ENCODE measurements at regions not wholly inside any gene's neighbourhood (a gene's known extent, or its start where the extent isn't known, plus 50 kb on each side); places are given as distances from the start of the nearest gene placed in this dataset.
"Not testable (repeated sequence)": the region's sequence is repeated elsewhere in the genome, so short reads cannot be mapped to it uniquely, and the experiment has no call there.

DNA sequence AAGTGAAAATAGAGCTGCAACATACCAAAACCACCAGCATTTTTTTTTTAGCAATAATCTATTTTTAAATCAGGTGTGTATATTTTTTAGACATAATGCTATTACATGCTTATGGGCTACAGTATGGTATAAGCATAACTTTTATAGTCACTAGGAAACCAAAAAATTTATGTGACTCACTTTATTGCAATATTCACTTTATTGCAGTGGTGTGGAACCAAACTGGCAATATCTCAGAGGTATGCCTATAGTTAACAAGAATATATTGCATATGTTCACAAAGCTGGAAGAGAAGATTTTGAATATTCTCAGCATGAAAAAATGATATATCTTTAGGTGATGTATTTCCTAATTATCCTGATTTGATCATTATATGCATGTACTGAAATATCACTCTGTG lies 128.8 kb upstream of the PLGLB2 start:
- TF ChIP-seq POLR2AphosphoS5, CTCF (IDR thresholded peaks at IDR 0.05): not testable (repeated sequence)
